AG09309 (cell line): ENCODE measurements at regions not wholly inside any gene's neighbourhood (a gene's known extent, or its start where the extent isn't known, plus 50 kb on each side); places are given as distances from the start of the nearest gene placed in this dataset.
"Not testable (repeated sequence)": the region's sequence is repeated elsewhere in the genome, so short reads cannot be mapped to it uniquely, and the experiment has no call there.

Source experiments
- DNase-seq: peaks from one replicate; pipeline ENCODE4 v3.0.0-alpha.2; 2010; ENCODE audit warnings: low read depth
- H3K4me3 ChIP-seq: 2 replicates; pipeline ENCODE4 v1.5.1; 2011; ENCODE audit warnings: mild to moderate bottlenecking, low read depth, low read length, moderate library complexity; ENCODE audit not compliant: control insufficient read depth
- CTCF ChIP-seq: IDR thresholded peaks from 2 replicates; pipeline ENCODE4 v1.5.1; 2011; ENCODE audit warnings: mild to moderate bottlenecking, low read depth, low read length, inconsistent platforms; ENCODE audit not compliant: insufficient read depth, control insufficient read depth; ENCODE audit errors: missing control alignments

GRCh38 chr6:84866715-84867114 is 102.3 kb upstream of the TBX18 start:
- H3K4me3 ChIP-seq = no peak overlapping the region
- no peak for TF ChIP-seq CTCF
- no peak for DNase-seq

GRCh38 chr6:84865372-84865771 is 101.0 kb upstream of the TBX18 start:
- DNase-seq, H3K4me3 ChIP-seq: not testable (repeated sequence)

GRCh38 chr6:84862843-84863242 is 98.4 kb upstream of the TBX18 start:
- H3K4me3 ChIP-seq = no peak overlapping the region
- DNase-seq = no peak
- TF ChIP-seq CTCF = no peak

- no peak overlapping the region for H3K4me3 ChIP-seq
- no peak for TF ChIP-seq CTCF
- no peak for DNase-seq
Measured at GRCh38 chr6:84860920-84861319, 96.5 kb upstream of the TBX18 start.

- no peak for DNase-seq
- no peak for TF ChIP-seq CTCF
- no peak overlapping the region for H3K4me3 ChIP-seq
Measured at GRCh38 chr6:84860509-84860908, 96.1 kb upstream of the TBX18 start.

GRCh38 chr6:84854811-84855400 is 90.5 kb upstream of the TBX18 start:
- no peak for DNase-seq
- TF ChIP-seq CTCF = no peak
- no peak overlapping the region for H3K4me3 ChIP-seq

GRCh38 chr6:84853901-84854300 is 89.5 kb upstream of the TBX18 start:
- DNase-seq = no peak
- no peak for TF ChIP-seq CTCF
- no peak overlapping the region for H3K4me3 ChIP-seq
